ENCODE measurements at regions not wholly inside any gene's neighbourhood (a gene's known extent, or its start where the extent isn't known, plus 50 kb on each side); places are given as distances from the start of the nearest gene placed in this dataset.

DNA sequence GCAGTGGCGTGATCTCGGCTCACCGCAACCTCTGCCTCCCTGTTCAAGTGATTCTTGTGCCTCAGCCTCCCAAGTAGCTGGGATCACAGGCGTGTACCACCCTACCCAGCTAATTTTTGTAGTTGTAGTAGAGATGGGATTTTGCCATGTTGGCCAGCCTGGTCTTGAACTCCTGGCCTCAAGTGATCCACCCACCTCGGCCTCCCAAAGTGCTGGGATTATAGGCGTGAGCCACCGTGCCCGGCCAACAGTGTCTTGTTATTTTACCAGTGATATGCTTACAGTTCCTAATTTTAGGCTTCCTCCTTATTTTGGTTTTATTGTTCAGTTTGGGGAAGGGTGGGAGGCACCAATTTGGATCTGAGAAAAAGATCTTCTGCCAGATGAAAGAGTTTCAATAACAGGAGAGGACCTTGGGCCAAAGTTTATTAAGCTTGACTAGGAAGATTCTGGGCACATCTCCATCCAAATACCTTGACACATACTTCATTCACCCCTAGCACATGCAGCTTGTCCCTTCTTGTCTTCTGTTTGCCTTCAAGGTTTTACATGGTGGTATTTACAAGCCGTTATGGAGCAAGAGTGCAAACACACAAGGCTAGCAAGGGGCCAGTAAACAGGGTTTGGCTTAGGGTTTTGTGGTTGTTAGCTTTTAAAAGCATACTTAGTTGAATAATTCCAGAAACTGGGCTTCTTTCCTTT, 168.1 kb upstream of the DMRT1 start:
- no peak for DNase-seq (ENCODE audit: low spot score)

DNA sequence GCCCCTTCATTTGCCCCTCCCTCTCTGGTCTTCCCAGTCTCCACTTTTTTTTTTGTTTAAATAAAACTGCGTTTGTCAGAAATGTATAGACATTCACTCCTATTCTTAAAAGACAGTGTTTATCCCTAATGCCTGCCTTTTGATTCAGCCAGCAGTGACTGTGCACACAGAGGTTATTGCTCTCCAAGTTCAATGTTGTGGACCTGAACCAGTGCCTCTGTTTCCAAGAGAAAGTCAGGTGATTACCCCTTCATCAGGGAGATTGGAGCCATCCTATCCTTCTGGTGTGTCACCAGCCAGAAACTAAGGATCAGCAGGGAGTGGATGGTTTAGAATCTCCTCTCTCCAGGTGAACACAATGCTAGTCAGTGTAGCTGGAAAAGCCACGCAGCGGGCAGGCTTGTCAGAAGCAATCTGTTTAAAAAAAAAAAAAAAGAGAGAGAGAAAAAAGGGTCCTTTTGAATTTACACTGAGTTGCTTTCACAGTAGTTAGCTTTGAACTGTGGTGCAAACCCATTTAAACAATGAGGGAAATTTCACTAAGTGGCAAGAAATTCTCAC, 167.5 kb upstream of the DMRT1 start:
- no peak for DNase-seq (ENCODE audit: low spot score)

DNA sequence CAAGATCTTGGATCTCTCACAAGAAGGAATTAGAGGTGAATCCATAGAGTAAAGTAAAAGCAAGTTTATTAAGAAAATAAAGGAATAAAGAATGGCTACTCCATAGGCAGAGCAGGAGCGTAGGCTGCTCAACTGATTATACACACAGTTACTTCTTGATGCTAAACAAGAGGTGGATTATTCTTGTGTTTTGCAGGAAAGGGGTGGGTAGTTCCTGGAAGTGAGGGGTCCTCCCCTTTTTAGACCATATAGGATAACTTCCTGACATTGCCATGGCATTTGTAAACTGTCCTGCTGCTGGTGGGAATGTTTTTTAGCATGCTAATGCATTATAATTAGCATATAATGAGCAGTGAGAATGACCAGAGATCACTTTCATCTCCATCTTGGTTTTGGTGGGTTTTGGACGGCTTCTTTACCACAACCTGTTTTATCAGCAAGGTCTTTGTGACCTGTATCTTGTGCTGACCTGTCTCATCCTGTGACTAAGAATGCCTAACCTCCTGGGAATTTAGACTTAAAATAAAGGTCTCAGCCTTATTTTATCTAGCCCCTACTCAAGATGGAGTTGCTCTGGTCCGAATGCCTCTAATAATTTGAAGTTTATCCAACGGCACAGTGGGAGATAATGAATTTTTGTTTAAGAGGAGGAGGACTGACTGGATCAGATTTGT, 165.7 kb upstream of the DMRT1 start:
- no peak for DNase-seq (ENCODE audit: low spot score)

DNA sequence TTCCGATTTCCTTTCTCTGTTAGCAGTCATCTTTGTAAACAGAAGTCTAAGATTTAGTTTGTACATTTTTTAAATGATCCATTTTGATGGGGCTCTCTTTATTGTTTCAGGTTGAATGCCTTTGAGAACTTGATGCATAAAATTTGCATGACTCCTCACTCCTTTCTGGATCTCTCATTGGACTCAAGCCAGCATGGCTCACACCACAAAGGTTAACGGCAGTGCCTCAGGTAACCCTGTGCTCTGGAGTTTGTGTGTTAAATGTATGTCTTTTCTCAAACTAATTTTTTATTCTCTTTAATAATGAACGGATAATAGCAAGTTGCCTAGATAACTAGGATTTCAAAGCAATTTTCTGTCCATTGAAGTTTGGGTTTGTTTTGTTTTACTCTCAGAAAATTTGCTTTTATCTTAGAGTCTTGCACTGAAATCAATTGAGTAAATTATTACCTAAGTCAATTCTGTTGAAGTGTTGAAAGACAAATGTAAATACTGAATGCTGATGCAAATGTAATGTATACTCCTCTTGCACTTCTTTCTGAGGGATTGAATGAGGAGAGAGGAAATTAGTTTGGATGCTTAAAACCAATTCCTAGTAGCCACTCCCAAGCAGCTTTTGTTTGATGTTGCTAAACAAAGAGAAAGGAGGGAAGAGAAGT, 164.6 kb upstream of the DMRT1 start:
- DNase-seq (ENCODE audit: low spot score) = no peak

DNA sequence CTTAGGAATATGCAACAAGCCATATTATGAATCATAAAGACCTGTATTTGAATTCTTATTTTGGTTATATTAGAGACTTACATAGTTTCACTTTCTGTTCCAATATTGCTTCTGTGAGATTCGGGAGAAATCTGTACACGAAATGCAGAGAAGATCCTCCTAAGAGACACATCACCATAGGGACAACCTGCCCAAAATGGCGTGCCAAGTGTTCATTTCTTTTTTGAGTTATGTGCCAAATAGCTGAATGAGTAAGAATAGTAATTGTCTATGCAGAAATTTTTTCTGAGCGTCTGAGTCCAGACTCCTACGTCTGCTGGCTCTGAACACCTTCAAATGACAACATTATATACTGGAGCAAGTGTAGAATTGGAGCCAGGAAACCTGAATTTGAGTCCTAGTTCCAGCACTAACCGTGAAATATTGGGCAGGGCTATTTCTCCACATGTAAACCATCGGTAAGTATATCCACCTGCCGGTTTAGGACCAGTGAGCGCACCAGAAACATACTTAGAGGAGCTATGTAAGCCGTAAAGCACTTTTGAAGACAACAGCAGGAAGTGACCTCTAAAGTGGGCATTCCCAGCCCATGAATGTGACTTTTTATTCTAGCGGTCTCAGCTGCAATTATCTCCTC, 163.9 kb upstream of the DMRT1 start:
- DNase-seq (ENCODE audit: low spot score) = no peak

DNA sequence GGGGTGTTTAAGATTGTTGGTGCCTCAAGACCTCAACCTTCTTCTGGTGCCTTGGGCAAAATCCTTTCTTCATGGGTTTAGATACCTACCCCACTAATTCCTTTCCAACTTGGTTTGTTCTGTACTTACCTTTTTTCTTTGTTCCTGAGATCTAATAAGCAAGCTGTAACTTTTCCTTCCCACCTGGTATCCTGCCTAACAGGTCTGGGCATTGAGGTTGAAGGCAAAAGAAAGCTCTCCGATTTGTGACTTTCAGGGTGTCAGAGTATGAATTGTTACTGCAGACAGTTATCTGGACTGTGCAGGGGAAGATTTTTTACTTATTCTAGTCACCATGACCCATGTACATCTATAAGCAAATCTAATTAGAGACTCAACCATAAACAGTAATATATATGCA, 162.6 kb upstream of the DMRT1 start:
- DNase-seq (ENCODE audit: low spot score) = no peak

DNA sequence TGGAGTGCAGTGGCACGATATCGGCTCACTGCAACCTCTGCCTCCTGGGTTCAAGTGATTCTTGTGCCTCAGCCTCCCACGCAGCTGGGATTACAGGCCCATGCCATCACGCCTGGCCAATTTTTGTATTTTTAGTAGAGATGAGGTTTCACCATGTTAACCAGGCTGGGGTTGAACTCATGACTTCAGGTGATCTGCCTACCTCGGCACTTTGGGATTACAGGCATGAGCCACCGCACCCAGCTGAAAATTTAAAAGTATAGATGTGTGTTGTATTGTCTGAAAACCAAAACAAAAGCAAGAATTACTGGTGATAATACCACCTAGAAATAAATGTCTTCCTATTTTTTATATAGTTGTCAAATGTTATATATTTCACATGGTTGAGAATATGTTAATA, 162.0 kb upstream of the DMRT1 start:
- no peak for DNase-seq (ENCODE audit: low spot score)

DNA sequence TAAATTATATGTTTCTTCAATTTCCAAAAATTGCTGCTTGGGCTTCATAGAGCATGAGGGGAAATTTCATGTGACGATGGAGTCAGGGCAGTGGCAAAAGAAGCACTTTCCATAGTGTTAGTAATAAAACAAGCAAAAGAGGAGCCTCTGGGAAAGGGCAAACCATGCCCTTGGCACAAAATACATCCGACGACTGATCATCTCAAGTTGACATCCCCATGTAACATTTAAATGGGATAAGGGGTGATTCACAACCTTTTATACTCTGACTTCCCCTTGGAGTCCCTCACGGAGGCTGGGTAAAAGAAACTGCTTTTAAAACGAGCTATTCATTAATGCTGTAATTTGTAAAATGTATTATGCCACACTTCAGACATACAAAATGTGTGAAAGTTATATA, 161.4 kb upstream of the DMRT1 start:
- no peak for DNase-seq (ENCODE audit: low spot score)

DNA sequence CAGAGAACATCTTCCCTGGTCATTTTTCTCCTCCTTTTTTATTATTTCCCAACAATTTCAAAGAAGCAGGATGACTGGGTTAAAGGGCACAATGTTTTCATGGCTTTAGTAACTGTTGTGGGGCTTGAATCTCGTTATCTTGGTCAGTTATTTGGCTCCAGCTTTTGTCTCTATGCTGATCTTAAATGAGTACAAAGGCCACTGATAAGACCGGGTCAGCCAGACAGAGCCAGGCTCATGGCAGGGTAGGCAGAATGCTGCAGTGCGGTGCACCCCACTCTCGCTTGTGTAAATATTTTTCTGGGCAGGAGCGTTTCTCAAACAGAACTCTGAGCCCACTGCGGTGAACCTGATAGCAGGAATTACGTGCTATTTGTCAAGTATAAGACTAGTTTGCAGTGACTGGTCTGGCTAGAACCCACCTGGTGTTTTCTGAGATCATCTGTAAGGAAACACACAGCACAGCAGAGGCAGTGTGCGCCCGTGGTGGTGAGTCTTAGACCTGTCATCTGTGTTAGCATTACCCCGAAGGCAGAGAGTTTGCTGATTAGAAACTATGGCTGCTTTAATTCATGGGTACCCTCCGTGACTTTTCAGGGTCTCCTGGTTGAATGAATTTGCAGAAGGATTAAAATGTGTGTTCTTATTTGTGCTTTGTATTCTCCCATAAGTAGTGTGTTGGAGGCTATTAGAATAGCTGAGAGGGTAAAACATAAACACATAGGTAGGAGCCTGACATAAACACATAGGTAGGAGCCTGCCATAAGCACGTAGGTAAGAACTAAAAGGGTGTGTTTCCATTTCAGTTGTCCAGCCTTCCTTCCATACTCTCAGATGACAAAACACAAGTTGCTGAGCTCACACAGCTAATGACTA, 158.6 kb upstream of the DMRT1 start:
- no peak for DNase-seq (ENCODE audit: low spot score)

DNA sequence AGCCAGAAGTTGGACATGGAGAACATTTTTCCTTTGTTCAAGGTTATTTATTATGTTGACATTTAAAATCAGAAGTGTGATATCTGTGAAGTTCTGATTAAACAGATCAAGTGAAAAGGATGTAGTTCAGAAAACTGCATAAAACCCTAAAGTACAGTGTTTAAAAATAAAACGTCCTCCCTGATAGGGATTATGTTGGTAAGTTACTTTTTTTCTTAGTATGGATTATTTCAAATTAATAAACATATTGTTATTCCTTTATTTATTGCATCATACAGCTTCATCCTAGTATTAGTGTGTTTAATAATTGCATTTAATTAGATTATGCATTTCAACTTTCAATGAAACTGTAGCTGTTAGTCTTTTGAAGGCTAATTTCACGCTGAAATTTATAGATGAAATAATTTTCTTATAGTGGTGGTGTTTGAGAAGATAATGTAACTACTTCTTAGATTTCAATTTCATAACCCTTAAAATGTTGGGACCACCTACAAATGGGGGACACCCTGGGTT, 157.9 kb upstream of the DMRT1 start:
- no peak for DNase-seq (ENCODE audit: low spot score)

DNA sequence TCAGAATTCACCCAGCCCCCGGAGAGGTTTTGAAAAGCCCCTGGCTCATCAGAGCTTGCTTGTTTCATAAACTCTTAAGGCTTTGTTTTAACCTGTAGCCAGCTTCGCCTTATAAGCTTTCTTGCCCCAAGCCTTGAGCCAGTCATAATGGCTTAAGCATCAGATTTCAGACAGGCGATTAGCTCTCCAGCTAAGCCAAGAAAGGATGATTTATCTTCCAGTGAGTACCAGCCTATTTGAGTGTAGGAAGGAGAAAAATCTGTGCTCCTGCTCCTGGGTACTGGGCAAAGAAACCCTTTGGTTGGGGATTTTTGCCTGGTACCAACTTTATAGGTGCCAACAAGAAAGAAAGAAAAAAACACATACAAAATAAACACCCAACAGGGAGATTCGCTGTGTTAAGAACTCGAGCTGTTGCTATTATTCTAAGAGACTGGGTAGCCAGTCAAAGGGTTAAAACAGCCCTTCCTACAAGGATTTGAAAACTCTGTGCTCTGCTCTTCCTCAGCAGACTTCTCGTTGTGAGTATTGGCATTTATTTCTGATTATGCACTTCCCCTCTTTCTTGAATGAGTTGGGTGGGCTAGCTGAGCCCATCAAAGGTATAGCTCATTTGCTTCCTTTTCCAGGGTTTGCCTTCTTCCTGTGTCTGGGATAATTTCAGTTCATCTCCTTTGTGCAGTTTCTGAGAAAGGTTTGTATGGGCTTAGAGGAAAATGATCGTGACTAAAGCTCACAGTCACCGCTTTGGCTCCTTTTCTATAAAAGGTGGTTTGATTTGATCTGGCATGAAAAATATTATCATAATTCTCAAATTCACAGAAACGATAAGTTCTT, 157.2 kb upstream of the DMRT1 start:
- no peak for DNase-seq (ENCODE audit: low spot score)

DNA sequence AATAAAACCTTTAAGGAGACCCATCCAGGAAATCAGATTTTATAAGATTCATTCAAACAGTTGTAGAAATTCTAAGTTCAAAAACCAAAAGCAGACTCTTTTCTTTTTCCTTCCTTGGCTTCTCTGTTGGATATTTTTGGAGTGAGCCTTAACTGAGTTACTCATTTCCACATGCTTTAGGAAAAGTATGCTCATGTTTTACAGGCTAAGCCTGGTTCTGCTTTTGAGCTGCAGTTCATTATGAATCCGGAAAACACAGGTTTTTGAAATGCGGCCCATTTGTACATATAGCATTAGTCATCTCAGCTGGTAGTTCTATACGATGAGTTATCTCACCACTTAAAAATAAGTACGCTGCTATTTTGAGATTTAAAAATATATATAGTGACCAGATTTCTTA, 156.6 kb upstream of the DMRT1 start:
- DNase-seq (ENCODE audit: low spot score) = no peak

DNA sequence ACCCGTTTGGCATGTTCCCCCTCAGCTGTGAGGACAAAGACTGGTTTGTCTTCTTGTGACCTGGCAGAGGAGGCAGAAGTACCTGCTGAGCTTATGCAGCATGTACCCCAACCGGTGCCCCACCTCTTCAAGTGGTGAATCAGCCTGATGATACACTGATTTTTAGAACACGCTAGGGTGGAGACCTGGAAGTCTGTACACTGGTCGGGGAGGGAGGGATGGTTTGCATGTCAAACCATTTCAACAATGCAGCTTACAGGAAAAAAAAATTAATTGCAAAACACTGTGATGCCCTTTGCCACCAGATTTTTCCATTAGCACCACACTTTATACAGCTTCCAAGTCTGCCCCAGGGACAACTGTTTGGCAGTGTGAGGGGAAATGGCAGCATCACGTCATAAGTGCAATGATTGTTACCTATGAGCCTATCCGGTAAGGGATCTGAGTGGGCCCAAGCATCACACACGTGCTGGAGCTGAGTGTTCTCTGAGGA, 155.1 kb upstream of the DMRT1 start:
- no peak for DNase-seq (ENCODE audit: low spot score)

DNA sequence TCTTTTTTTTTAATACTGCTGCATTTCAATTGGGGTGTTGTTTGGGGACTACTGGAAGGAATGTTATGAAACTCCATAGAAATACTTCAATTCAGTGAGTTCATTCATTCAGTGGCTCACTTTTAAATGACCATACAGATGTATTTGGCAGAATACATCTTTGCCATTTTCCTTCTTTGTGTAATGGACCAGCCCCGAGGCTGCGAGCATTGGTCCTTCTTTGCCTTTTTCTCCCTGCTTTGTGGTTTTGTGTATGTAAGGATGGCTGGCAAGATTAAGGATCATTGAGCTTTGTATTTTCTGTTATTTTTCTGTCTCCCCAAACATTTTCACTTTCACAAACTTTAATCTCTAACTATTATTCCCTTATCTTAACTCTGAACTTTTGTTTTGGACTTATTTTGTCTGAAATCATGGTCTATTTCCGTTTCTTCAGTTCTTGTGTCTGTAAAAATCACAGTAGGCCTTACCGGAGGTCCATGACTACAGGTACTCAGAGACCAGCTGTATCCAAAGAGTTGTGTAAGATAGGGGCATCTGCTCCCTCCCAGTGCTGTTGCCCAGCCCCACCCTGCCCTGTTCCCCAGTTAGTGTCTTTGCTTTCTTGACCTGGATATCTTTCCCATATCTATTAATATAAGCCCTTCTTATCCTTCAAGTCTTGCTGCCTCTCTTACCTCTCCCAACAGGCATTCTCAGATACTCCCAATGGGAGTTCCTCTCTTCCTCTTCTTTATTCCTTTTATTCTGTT, 154.3 kb upstream of the DMRT1 start:
- no peak for DNase-seq (ENCODE audit: low spot score)

DNA sequence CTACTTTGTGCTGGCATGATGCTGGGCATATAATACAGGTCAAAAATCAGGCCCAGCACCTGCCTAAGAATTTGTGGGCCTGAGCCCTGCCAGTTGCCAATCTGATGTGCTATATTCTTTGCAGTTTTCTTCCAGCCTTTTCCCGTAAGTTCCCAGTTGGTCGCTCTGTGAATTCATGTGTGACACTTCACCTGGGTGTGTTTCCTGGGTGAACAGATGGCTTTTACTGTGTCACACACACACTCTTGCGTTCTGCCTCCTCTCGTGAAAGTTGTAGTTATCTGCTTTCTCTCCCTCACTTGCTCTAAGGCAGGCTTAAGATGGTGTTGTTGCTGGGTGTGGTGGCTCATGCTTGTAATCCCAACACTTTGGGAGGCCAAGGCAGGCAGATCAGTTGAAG, 153.5 kb upstream of the DMRT1 start:
- no peak for DNase-seq (ENCODE audit: low spot score)

DNA sequence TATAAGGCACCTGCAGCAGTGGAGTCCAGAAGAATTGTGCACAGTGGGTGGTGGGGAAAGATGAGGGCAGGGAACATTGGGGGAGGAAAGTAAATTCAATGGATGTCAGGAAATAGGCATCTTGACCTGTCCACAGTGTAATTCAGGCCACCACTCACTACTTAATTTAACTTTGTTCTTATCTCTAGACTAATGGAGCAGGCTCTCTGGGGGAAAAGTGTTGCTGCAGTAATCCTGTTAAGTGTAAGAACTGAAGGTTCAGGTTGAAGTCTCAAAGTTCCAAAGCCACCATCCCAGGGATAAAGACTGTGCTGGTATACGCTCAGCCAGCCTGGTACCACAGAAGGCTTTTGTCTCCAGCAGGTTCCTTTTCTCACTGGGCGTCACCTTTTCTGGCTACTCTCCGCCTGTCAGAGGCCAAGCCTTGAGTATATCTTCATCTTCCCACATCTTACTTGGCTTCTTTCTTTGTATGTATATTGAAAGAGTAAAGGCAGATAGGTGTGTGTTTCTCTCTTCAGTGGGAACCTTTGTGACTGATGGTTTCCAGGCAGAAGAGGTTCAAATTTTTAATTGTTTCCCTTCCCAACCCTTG, 150.9 kb upstream of the DMRT1 start:
- no peak for DNase-seq (ENCODE audit: low spot score)

DNA sequence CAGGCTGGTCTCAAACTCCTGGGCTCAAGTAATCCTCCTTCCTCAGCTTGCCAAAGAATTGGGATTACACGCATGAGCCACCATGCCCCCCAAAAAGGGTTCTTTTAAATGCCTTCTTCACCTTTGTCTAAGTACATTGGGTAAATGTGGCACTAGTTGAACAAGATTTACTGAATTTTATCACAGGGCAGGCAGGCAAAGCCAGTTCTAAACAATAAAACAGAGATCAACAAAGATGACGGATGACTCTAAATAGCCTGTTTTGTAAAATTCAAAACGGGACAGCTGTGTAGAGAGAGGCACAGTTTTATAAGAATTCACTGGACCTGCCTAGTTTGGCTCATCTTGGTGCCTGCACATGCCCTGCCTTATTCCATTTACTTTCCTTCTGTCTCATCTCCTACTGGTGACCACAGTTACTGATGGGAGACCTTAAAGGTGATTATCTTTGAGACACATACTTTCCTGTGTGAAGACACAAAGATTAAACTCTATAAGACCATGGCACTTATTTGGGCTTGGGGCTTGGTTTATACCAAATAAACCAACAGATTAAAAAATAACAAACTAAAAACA, 149.6 kb upstream of the DMRT1 start:
- DNase-seq (ENCODE audit: low spot score) = no peak

DNA sequence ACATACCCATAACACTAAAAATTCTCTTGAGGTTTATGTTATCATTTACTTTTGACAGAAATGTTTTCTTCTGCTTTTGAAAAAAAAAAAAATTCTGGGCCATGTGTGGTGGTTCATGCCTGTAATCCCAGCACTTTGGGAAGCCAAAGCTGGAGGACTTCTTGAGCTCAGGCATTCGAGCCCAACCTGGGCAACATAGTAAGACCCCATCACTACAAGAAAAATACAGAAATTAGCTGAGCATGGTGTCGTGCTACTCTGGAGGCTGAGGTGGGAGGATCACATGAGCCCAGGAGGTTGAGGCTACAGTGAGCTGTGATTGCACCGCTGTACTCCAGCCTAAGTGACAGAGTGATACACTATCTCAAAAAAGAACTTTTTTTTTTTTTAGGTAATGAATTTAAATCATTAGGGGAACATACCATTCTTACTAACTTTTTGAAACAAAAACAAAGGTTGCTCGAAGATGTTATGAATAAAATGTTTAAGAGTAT, 148.8 kb upstream of the DMRT1 start:
- DNase-seq (ENCODE audit: low spot score) = no peak
